IPS-18c (cell line): ENCODE measurements at regions not wholly inside any gene's neighbourhood (a gene's known extent, or its start where the extent isn't known, plus 50 kb on each side); places are given as distances from the start of the nearest gene placed in this dataset.
"Not testable (repeated sequence)": the region's sequence is repeated elsewhere in the genome, so short reads cannot be mapped to it uniquely, and the experiment has no call there.

ENCODE experiments used
- H3K4me3 ChIP-seq: 2 replicates; pipeline ENCODE4 v1.7.0; 2013; ENCODE audit warnings: low read depth, mild to moderate bottlenecking, low read length, moderate library complexity; ENCODE audit not compliant: insufficient read depth
- H3K9me3 ChIP-seq: one replicate; pipeline ENCODE4 v1.6.1; 2013; ENCODE audit warnings: mild to moderate bottlenecking, low read length, moderate library complexity; ENCODE audit not compliant: control insufficient read depth, insufficient read depth

DNA sequence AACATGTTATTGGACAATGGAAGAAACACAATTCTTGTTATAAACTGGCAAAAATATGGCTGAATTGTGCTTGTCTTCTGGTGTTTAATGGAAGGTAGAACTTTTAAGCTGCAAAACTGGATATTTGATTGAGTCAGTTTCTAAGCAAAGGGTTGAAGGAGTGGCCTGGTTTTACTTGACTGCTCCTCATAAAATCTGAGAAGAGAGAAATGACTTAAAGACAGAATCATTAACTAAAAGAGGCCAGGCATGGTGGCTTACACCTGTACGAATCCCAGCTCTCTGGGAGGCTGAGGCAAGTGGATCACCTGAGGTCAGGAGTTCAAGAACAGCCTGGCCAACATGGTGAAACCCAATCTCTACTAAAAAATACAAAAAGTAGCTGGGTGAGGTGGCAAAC is 770.7 kb downstream of the CDH11 start:
- H3K4me3 ChIP-seq = no peak overlapping the region
- H3K9me3 ChIP-seq = no peaks in the 10 kb centered on the region

DNA sequence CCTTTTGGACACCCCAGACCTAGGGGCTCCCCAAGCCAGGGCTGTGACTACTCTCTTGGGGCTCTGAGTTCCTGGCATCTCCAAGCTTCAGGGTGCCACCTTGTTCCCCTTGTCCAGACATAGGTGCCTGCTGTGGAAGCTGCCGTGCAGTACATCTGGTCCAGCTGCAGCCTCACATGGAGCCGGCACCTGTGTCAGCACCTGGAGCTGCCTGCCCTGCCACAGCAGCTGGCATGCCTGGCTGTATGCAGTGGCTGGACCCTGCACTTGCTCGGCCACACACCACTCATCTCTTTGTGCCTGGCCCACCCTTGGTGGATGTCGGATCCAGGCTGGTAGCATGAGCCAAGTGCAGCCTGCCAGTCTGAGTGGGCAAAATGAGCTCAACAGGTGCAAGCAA is 775.8 kb downstream of the CDH11 start:
- Histone ChIP-seq H3K9me3 (peaks cover 2% of the 10 kb centered on the region), H3K4me3 (no peak overlapping the region)

DNA sequence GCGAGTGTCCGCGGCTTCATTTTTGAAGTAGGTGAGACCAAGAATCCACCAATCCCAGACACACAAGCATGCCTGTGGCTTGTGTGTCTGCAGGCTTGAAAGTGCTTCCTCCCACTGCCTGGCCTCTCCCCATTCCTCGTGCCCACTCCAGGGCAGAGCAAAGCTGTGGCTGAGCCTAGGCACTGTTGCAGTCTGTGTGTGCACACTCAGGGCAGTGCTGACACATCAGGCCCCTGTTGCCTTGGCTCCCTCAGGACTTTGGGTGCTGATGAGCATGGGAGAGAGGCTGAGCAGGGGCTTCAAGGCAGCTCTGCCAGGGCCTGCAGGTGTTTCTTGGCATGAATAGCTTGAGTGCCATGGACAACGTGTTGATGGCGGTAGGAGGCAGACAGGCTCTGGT is 776.7 kb downstream of the CDH11 start:
- Histone ChIP-seq H3K9me3 (peaks cover 2% of the 10 kb centered on the region), H3K4me3 (no peak overlapping the region)

- H3K4me3 ChIP-seq, H3K9me3 ChIP-seq: not testable (repeated sequence)
These were observed 777.9 kb downstream of the CDH11 start for GRCh38 chr16:64343820-64344443.

GRCh38 chr16:64343061-64343819 is 778.6 kb downstream of the CDH11 start:
- Histone ChIP-seq H3K9me3 (peaks cover 5% of the 10 kb centered on the region), H3K4me3 (no peak overlapping the region)

DNA sequence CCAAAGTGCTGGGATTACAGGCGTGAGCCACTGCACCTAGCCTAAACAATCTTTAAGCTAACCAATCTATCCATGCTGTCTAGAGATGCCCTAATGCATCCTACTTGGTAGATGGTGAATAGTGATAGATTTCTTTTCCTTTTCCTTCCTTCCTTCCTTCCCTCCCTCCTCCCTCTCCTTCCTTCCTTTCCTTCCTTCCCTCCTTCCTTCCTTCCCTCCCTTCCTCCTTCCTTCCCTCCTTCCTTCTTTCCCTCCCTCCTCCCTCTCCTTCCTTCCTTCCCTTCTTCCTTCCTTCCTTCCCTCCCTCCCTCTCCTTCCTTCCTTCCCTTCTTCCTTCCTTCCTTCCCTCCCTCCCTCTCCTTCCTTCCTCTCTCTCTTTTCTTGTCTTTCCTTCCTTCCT is 780.5 kb downstream of the CDH11 start:
- not testable (repeated sequence) for H3K4me3 ChIP-seq, H3K9me3 ChIP-seq

GRCh38 chr16:64339052-64339770 is 782.7 kb downstream of the CDH11 start:
- peaks cover 3% of the 10 kb centered on the region for H3K9me3 ChIP-seq
- H3K4me3 ChIP-seq = no peak overlapping the region

- H3K4me3 ChIP-seq = no peak overlapping the region
- no peaks in the 10 kb centered on the region for H3K9me3 ChIP-seq
These were observed 800.0 kb downstream of the CDH11 start for GRCh38 chr16:64321881-64322280.

DNA sequence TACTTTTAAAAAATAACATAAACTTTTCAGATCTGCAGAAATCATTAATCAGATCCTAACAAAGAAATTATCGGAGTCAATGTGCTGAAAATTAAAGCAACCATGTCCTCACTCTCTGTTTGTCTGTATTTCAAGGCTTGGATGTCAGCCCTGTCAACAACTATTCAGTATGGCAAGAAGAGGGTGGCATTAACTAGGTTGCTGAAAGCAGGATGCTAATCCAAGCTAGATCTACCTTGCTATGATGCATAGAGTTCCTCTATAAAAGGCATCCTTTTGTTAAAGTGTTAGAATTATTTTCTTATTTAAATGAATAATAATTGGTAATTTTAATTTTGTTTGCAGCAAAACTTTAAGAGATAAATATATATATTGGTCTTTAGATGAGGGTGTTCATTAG is 800.8 kb downstream of the CDH11 start:
- Histone ChIP-seq H3K4me3 (no peak overlapping the region), H3K9me3 (no peaks in the 10 kb centered on the region)

DNA sequence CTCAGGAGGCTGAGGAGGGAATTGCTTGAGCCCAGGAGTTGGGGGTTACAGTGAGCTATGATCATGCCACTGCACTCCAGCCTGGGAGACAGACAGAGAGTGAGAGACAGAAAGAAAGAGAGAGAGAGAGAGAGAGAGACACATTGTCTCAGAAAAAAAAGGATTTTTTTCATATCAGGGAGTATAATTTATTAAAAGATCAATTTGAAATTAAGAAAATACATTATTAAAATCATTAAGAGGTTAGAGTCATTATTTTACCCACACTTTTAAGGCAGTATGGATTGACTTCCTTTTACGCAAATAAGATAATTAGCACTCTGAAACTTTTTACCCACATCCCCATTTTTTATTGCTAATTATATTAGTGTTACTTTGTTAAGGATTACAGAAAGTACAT is 804.3 kb downstream of the CDH11 start:
- Histone ChIP-seq H3K4me3 (no peak overlapping the region), H3K9me3 (no peaks in the 10 kb centered on the region)

GRCh38 chr16:64313726-64314125 is 808.1 kb downstream of the CDH11 start:
- H3K9me3 ChIP-seq = no peaks in the 10 kb centered on the region

DNA sequence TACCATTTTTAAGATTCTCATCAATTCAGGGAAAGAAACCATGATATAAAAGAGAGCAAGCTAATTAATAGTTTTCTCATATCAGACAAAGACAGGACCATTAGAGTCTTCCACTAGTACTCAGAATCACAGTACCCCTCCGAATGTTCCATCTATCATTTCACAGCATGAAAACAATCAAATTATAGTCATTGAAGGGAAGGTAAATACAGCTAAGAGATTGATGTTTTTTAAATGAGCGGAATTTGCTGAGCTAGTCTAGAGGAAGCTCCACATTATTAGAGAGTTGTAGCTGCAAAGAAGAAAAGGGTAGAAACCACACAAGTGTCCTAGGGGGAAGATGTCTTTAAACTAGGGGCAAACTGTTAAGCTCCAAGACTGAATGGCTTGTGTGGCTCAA is 808.9 kb downstream of the CDH11 start:
- H3K4me3 ChIP-seq = no peak overlapping the region
- H3K9me3 ChIP-seq = no peaks in the 10 kb centered on the region

More at GRCh38 chr16:64313726-64314125, 808.1 kb downstream of the CDH11 start:
- H3K4me3 ChIP-seq = no peak overlapping the region

DNA sequence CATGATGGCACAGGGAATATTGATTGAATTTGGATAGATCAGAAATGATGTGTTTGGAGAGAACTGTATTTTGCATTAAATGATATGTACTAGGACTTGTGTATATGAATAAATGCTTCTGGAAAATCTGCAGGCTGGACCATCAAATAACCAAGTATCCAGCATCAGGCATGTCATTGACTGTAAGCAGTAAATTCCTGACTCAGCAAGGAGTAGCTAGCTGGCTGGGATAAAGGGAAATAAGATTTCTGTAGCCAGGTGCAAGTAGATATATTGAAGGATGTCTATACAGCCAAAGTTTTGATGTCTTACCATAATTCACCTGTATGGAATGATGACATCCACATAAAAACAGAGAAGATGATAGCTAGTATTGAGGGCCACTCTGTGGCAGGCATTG is 809.6 kb downstream of the CDH11 start:
- no peaks in the 10 kb centered on the region for H3K9me3 ChIP-seq
- no peak overlapping the region for H3K4me3 ChIP-seq

DNA sequence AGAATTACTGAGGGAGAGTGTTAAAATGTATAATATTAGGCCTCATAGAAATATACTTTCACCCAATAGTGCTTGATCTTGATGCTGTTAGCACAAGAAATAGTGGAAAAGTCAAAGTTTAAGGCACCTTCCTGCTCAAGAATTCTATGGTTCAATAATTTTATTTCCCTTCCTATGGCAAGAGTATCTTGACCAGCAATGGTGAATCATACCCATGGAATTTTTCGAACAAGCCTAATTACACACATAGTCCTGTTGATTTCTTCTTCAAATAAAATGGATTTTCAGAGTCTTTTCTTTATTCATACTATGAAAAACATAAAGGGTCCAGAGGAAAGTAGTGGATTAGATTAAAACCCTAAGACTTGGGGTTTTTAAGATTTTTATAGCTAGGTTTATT is 810.6 kb downstream of the CDH11 start:
- Histone ChIP-seq H3K9me3 (no peaks in the 10 kb centered on the region), H3K4me3 (no peak overlapping the region)

GRCh38 chr16:64309398-64310110 is 812.3 kb downstream of the CDH11 start:
- no peaks in the 10 kb centered on the region for H3K9me3 ChIP-seq
- H3K4me3 ChIP-seq = no peak overlapping the region

- no peak overlapping the region for H3K4me3 ChIP-seq
- H3K9me3 ChIP-seq = no peaks in the 10 kb centered on the region
These were observed 813.1 kb downstream of the CDH11 start for GRCh38 chr16:64308721-64309120.

GRCh38 chr16:64307431-64307830 is 814.4 kb downstream of the CDH11 start:
- Histone ChIP-seq H3K9me3 (no peaks in the 10 kb centered on the region), H3K4me3 (no peak overlapping the region)

- Histone ChIP-seq H3K9me3 (no peaks in the 10 kb centered on the region), H3K4me3 (no peak overlapping the region)
These were observed 816.2 kb downstream of the CDH11 start for GRCh38 chr16:64305663-64306062.
